Transverse colon (tissue), 4 donors: ENCODE measurements at regions not wholly inside any gene's neighbourhood (a gene's known extent, or its start where the extent isn't known, plus 50 kb on each side); places are given as distances from the start of the nearest gene placed in this dataset.

Experiments used
- DNase-seq: peaks from one replicate; pipeline ENCODE4 v3.0.0-alpha.2; 2019
- H3K27ac ChIP-seq, 4 donors: fragments of 200-600 bp; sonication (generic); 2 replicates each; pipeline ENCODE4 v1.5.1; 2016 to 2018; ENCODE audit warnings: inconsistent platforms in 4 of 4
- H3K27me3 ChIP-seq: fragments of 200-600 bp; sonication (generic); 2 replicates; pipeline ENCODE4 v1.5.1; 2017; ENCODE audit warnings: inconsistent platforms
- H3K36me3 ChIP-seq, 4 donors: fragments of 200-600 bp; sonication (generic); 2 replicates each; pipeline ENCODE4 v1.5.1; 2017 to 2019; ENCODE audit warnings: inconsistent platforms in 4 of 4
- H3K4me1 ChIP-seq, 4 donors: fragments of 200-600 bp; sonication (generic); 2 replicates each; pipeline ENCODE4 v1.5.1; 2017 to 2020; ENCODE audit warnings: inconsistent platforms in 4 of 4
- H3K4me3 ChIP-seq, 4 donors: fragments of 200-600 bp; sonication (generic); 1 replicate in 1 of 4; 2 replicates in 3 of 4; pipeline versions ENCODE4 v1.5.1 to v1.6.1; 2017 to 2019; ENCODE audit warnings: inconsistent platforms in 4 of 4
- H3K9me3 ChIP-seq, 2 donors: fragments of 200-600 bp; sonication (generic); 2 replicates each; pipeline ENCODE4 v1.5.1; 2017 to 2019; ENCODE audit warnings: inconsistent platforms in 2 of 2
- CTCF ChIP-seq, 5 experiments: fragments of 200-600 bp in 3 of 5; fragments of 450-650 bp in 2 of 5; sonication (generic) in 3 of 5; IDR thresholded peaks; 1 replicate in 2 of 5; 2 replicates in 3 of 5; pipeline ENCODE4 v1.5.1; 2016 to 2017; ENCODE audit warnings: antibody characterized with exemption in 5 of 5, inconsistent platforms in 3 of 5, mild to moderate bottlenecking in 2 of 5, moderate library complexity in 1 of 5
- EP300 ChIP-seq: sonication (generic); formaldehyde crosslinking; IDR thresholded peaks from one replicate; pipeline ENCODE4 v1.6.1; 2017; ENCODE audit warnings: antibody characterized with exemption, low read depth
- POLR2A ChIP-seq: fragments of 450-650 bp; IDR thresholded peaks from one replicate; pipeline ENCODE4 v1.6.1; 2016; ENCODE audit warnings: antibody characterized with exemption, mild to moderate bottlenecking, moderate library complexity
- POLR2AphosphoS5 ChIP-seq, 3 donors: sonication (generic); formaldehyde crosslinking; IDR thresholded peaks; one replicate each; pipeline ENCODE4 v1.6.1; 2016; ENCODE audit warnings: antibody characterized with exemption in 3 of 3
- WGBS, 2 donors: methylation state at CpG; one replicate each; pipeline ENCODE4 v1.1.5; 2018; ENCODE audit warnings: low coverage in 1 of 2; 5-methylcytosine and 5-hydroxymethylcytosine counted together
- in situ Hi-C, 4 donors: fragments of 200-750 bp; cut with MboI; loops; one replicate each; pipeline versions ENCODE4 v1.15.0 to v1.15.1; 2017; ENCODE audit warnings: low sequenced_read_pairs in 3 of 4, low pct_ligation_motif_present in 1 of 4, low pct_unique_long_range_greater_than_20kb in 1 of 4
- intact Hi-C: fragments of 100-400 bp; cut with DNase I; formaldehyde crosslinking; loops from one replicate; pipeline ENCODE4 v1.15.1; 2023; ENCODE audit warnings: low total_unique reads

- H3K4me3 ChIP-seq, result no peak overlapping the region
- intact Hi-C loops, result no loop called here
- no peak overlapping the region for H3K27ac ChIP-seq
- in situ Hi-C loops, result no loop called here
- TF ChIP-seq CTCF (IDR thresholded peaks at IDR 0.05), result no peak
- no peak for TF ChIP-seq POLR2A
- no peak for TF ChIP-seq POLR2AphosphoS5 (IDR thresholded peaks at IDR 0.05)
- no peak for TF ChIP-seq EP300
- no peaks in the 10 kb centered on the region for H3K36me3 ChIP-seq
- DNase-seq, result no peak
- H3K4me1 ChIP-seq, result no peaks in the 10 kb centered on the region
- peaks cover 6 to 7% of the 10 kb centered on the region in 2 donors for H3K9me3 ChIP-seq
- 82 to 84% methylated on average over 6 of the region's 6 CpGs for WGBS, 2 donors
- H3K27me3 ChIP-seq, result no peaks in the 10 kb centered on the region
These were observed 282.7 kb downstream of the DCDC2C start for GRCh38 chr2:3986063-3986462.

GRCh38 chr2:3986530-3987258, 283.3 kb downstream of the DCDC2C start:
- intact Hi-C loops, result no loop called here
- in situ Hi-C loops, result no loop called here

GRCh38 chr2:4002841-4003403, 299.5 kb downstream of the DCDC2C start:
- no peaks in the 10 kb centered on the region for H3K9me3 ChIP-seq
- H3K4me1 ChIP-seq, result no peaks in the 10 kb centered on the region
- 85% methylated on average over 13 to 22 of the region's 22 CpGs for WGBS, 2 donors
- no peaks in the 10 kb centered on the region for H3K36me3 ChIP-seq
- no peak overlapping the region for H3K27ac ChIP-seq
- intact Hi-C loops (no loop called here), in situ Hi-C loops (no loop called here)
- no peaks in the 10 kb centered on the region for H3K27me3 ChIP-seq
- TF ChIP-seq POLR2A (no peak), CTCF (IDR thresholded peaks at IDR 0.05) (no peak), POLR2AphosphoS5 (IDR thresholded peaks at IDR 0.05) (no peak), EP300 (no peak)
- no peak overlapping the region for H3K4me3 ChIP-seq
- DNase-seq, result no peak

More at GRCh38 chr2:3986530-3987258, 283.3 kb downstream of the DCDC2C start:
- H3K36me3 ChIP-seq, result no peaks in the 10 kb centered on the region
- H3K27me3 ChIP-seq, result no peaks in the 10 kb centered on the region
- peaks cover 6 to 7% of the 10 kb centered on the region in 2 donors for H3K9me3 ChIP-seq
- TF ChIP-seq EP300, result no peak
- 67 to 73% methylated on average over 5 to 7 of the region's 7 CpGs for WGBS, 2 donors
- no peak overlapping the region for H3K27ac ChIP-seq
- no peak for DNase-seq
- H3K4me3 ChIP-seq, result no peak overlapping the region
- no peaks in the 10 kb centered on the region for H3K4me1 ChIP-seq

GRCh38 chr2:4012197-4012596, 308.8 kb downstream of the DCDC2C start:
- intact Hi-C loops (no loop called here), in situ Hi-C loops (no loop called here)
- H3K9me3 ChIP-seq, result no peaks in the 10 kb centered on the region
- no peaks in the 10 kb centered on the region for H3K36me3 ChIP-seq
- 64 to 89% methylated on average over 1 of the region's 1 CpG for WGBS, 2 donors
- H3K27me3 ChIP-seq, result no peaks in the 10 kb centered on the region
- DNase-seq, result no peak
- no peak overlapping the region for H3K27ac ChIP-seq
- TF ChIP-seq POLR2A, result no peak
- no peak for TF ChIP-seq EP300
- no peak for TF ChIP-seq CTCF (IDR thresholded peaks at IDR 0.05)
- no peak for TF ChIP-seq POLR2AphosphoS5 (IDR thresholded peaks at IDR 0.05)
- no peaks in the 10 kb centered on the region for H3K4me1 ChIP-seq
- no peak overlapping the region for H3K4me3 ChIP-seq
